KG1 (cell line): ENCODE measurements at regions not wholly inside any gene's neighbourhood (a gene's known extent, or its start where the extent isn't known, plus 50 kb on each side); places are given as distances from the start of the nearest gene placed in this dataset.
"Not testable (repeated sequence)": the region's sequence is repeated elsewhere in the genome, so short reads cannot be mapped to it uniquely, and the experiment has no call there.

Source experiments
- DNase-seq: peaks from one replicate; lab custom pipeline; 2025; lab: John Stamatoyannopoulos, UW

DNA sequence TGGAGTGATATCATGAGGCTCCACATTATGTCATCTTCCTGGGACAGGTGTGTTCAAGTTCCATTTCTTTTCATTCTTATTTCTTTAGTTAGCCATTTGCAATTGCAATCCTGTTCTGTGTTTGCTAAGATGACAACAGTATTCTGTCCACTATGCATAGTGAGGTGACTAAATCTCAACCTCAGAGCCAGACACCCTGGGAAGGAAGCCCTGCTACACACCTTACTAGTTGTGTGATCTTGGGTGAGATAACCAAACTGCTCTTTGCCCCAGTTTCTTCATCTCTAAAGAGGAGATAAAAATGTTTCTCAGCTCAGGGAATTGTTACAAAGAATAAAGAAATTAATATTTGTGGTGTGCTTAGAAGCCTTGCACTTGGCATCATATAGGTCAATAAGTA lies 215.1 kb upstream of the RPS23 start:
- DNase-seq, result no peak

GRCh38 chr5:82491397-82491796 lies 213.2 kb upstream of the RPS23 start:
- no peak for DNase-seq

- DNase-seq, result no peak
Measured at GRCh38 chr5:82489683-82490082, 211.5 kb upstream of the RPS23 start.

- DNase-seq, result no peak
Measured at GRCh38 chr5:82487131-82487530, 209.0 kb upstream of the RPS23 start.

DNA sequence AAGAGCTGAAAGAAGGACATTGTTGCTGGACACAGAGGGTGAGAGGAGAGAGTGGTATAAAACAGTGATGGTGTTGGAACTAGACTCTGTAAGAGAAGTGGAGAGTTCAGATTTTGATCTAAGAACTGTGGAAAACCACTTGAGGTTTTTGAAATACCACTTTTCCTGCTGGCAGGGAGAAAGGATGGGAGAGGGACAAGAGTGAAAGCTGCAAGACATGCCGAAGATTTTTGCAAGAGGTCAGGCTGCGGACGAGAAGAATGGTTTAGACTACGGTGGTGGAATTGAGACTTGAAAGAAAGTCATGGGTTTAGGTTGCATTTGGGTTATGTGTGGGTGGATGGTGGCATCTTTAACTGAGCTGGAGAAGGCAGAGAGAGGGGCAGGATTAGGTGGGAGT lies 202.2 kb upstream of the RPS23 start:
- DNase-seq, result no peak

GRCh38 chr5:82476155-82476554 lies 198.0 kb upstream of the RPS23 start:
- DNase-seq, result no peak

DNA sequence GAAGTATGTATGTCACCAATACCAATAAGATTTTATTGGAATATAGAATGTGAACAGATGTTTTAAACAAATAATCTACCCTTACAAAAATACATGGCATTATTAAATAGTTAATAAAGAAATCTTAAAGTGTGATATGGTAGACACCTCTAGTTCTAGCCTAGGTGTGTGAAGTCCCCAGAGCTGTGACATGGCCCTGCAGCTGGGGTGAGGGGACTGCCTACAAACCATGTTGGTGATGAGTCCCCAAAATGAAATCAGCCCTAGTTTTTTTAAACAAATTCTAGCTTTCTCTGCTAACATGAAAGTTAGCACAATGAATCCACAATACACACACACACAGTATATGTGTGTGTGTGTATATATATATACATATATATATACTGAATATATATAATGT lies 195.1 kb upstream of the RPS23 start:
- no peak for DNase-seq

- no peak for DNase-seq
Measured at GRCh38 chr5:82470185-82470994, 192.2 kb upstream of the RPS23 start.

DNA sequence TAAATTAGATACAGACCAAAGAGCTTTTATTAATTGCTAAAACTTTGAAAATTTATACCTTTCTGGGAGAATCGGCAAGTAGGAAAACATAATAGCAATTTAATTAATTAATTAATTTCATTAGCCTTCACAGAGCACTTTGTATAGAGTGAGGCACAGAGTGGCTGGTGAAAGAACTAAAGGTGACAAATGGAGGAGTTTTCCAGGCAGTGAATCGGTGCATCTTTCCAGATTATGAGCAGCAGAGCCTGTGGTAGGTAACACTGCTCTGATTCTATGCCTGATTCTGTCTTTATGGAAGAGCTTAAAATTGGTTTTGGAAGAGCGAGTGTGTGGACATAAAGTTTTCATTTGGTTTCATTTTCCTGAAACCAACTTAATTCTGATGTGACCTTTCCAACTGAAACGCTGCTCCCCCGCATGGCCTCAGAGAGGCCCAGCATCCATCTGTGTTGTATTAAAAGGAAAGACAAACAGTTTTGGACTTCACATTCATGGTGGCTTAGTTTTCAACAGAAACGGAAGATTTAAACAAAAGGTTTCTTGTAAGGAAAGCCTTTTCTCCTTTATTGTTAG lies 188.9 kb upstream of the RPS23 start:
- DNase-seq, result no peak

GRCh38 chr5:82465235-82465634 lies 187.1 kb upstream of the RPS23 start:
- DNase-seq, result no peak

DNA sequence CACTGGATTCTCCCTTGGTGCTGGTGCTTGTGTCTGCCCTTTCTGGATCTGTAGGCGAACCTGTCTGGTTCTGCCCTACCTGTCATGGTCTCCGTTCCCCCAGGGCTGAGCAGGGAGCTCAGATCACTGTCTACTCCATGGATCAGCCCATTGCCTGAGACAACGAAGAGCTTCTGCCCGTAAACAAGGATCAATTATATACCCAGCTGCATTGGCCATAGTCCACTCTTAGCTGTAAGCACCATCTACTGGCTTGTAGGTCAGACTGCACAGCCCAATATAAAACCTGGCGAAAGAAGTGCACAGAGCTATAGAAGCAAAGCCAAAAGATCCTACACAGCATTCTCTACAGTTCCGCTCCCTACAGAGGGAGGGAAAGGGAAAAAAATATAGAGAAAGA lies 181.5 kb upstream of the RPS23 start:
- DNase-seq, result no peak

DNA sequence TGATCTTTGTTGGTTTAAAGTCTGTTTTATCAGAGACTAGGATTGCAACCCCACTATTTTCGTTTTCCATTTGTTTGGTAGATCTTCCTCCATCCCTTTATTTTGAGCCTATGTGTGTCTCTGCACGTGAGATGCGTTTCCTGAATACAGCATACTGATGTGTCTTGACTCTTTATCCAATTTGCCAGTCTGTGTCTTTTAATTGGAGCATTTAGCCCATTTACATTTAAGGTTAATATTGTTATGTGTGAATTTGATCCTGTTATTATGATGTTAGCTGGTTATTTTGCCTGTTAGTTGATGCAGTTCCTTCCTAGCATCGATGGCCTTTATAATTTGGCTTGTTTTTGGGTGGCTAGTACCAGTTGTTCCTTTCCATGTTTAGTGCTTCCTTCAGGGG lies 177.2 kb upstream of the RPS23 start:
- not testable (repeated sequence) for DNase-seq

DNA sequence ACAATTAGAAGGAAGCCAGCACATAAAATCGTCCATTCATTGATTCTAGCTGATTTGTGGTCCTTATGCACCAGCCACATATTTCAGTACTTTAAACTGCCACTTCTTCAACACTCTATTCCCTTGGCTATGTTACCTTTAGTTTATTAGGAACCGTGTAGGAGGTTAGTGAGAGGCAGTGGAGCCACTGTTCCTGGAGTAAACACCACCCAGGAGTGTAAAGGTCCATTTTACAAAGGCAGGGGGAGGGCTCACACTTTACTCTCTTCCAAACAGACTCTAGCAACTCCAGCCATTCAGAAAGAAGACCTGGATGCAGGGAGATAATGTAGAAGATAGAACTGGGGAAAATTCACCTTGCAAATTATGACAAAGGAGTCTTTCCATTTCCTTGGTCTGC lies 170.2 kb upstream of the RPS23 start:
- no peak for DNase-seq

- DNase-seq, result no peak
Measured at GRCh38 chr5:82447913-82448312, 169.8 kb upstream of the RPS23 start.

GRCh38 chr5:82446809-82447208 lies 168.7 kb upstream of the RPS23 start:
- no peak for DNase-seq

DNA sequence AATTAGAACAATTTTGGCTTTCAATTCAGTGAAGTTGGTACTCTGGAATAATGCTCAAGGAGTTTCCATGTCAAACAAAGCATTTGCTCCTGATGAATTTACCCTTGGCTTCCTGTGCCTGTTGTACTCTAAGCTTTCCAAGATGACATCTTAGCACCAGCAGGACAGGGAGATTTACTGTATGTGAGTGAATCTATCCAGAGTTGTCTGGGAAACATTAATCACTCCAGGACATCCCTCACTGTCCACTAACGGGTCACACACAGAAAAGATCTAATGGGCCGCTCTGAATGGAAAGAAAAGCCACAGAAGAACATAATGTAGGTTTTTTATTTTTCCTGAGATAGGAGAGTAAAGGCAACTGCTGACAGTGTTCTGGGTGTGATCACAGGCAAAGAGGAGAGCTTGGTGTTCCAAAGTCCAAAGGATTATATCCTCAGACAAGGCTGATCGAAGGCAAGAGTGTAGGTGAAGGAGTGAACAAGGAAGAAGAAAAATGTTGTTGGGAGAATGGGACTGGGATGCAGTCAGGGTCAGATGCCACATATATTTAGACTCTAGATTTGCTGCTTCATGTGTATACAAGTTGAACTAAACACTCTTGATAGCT lies 167.7 kb upstream of the RPS23 start:
- DNase-seq, result no peak

DNA sequence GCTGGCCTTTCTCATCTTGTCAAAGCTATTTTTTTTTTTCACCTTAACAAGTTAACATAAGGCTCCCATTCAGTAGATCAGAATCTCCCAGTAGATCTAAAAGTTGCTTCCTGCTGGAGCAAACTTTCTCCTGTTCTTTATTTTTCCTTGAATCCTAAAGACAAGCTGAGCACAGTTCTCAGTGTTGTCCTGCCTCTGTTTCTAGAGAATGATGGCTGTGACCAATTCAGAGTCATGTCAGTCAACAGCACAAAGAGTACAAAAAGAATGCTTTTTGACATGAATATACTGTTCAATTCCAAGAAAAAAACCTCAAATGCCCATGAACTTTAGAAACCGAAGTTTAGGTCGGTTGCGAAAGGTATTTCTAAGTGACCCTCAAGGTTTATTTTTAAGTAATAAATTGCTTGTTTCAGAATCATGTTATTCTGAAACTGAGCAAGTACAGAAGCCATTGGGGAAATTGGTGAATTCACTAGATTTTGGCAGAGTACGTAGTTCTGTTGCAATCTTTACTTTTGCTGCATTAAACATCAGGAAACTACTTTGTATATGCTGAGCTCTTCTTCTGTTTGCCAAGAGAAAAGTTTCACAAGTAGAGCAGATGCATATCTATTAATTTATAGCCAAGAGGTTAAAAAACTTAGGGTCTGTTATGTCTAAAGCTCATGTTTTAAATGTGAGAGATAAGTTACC lies 161.7 kb upstream of the RPS23 start:
- no peak for DNase-seq

- DNase-seq, result not testable (repeated sequence)
Measured at GRCh38 chr5:82437565-82437964, 159.4 kb upstream of the RPS23 start.

- no peak for DNase-seq
Measured at GRCh38 chr5:82436291-82436690, 158.1 kb upstream of the RPS23 start.

DNA sequence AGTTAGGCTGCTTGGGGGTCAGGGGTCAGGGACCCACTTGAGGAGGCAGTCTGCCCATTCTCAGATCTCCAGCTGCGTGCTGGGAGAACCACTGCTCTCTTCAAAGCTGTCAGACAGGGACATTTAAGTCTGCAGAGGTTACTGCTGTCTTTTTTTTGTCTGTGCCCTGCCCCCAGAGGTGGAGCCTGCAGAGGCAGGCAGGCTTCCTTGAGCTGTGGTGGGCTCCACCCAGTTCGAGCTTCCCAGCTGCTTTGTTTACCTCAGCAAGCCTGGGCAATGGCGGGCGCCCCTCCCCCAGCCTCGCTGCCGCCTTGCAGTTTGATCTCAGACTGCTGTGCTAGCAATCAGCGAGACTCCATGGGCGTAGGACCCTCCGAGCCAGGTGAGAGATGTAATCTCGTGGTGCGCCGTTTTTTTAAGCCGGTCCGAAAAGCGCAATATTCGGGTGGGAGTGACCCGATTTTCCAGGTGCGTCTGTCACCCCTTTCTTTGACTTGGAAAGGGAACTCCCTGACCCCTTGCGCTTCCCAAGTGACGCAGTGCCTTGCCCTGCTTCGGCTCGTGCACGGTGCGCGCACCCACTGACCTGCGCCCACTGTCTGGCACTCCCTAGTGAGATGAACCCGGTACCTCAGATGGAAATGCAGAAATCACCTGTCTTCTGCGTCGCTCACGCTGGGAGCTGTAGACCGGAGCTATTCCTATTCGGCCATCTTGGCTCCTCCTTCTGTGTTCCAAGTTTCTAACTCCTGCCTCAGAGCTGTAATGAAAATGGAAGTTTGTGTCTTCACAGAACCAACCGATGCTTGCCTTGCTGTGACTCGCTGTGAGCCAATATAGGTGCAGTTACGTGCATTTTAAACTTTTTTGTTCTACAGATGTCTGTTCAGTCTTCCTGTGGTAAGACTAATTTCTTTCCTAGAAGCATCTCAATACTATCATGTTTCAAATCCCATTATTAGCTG lies 156.8 kb upstream of the RPS23 start:
- not testable (repeated sequence) for DNase-seq

DNA sequence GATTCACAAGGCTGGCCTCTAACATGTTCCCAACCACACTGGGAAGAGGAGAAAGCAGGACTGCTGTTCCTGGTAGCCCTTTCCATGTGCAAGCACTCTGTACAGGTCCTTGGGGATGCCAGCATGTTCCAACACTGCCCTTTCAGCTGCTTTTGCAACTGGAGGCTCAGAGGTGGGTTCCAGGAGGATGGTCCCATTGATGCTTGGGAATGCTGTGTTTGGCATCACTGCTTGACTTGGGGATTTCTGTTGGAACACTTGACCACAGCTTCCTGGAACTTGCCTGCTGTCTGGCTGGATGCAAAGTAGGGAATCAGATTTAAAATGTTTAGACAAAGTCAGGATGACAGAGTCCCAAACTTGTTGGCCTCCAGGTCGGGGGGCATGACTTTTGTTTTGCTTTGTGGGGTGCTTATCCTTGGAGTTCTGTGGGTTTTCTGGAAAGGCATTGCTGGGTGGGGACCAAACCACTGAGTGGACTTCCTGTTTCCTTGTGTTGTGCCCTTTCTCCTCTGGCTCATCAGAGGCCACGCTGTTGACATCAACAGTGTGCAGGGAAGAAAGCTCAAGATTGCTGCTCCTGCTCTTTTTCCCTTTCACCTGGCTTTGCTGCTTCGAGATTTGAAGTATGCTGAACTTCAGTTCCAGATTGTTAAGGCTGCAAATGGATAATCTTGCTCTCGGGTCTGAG lies 148.5 kb upstream of the RPS23 start:
- no peak for DNase-seq
